ENCODE measurements at regions not wholly inside any gene's neighbourhood (a gene's known extent, or its start where the extent isn't known, plus 50 kb on each side); places are given as distances from the start of the nearest gene placed in this dataset.

DNA sequence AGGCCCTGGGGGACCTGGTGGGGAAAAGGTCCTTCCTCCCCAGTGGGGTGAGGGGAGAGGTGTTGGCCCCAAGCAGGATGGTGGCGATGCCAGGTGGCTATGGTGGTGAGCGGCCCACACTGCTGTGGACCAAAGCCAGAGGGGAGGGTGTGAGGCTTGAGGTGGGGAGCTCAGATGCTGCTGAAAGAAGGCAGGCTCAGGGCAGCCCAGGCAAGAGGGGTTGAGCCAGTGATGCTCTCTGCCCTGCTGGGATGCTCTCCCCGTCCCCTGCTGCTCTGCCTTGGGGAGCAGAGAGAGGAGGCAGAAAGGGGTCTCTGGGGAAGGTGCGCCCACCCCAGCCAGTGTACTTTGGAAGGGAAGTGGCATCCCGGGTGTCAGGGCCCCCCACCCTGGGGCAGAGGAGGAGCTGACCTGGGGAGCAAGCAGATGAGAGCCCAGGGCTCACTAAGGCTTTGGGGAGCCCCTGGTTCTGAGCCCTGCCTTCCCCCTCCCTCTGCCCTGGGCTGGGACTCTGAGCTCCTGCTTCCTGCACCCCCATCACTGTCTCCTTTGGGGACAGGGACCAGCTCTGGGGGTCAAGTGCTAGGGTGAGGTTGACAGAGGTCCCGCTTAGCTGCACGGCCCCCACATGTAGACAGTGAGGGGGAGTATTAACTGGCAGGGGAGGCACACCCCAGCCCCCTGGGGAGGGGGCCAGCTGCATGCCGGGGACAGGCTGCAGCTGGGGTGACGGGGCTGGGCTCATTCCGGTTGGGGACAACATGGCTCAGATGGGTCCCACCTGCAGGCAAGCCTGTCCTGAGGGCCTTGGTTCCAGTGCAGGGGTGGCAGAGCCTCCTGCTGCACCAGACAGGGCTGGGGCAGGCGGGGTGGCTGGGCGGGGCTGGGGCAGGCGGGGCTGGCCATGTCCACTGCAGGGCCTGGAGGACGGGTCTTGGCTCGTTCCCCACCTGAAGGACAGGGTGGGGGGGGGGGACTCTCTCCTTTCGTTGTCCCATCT is 124.4 kb downstream of the KIF26A start:
- intact Hi-C loops (cut with micrococcal nuclease) = no loop called here
- Histone ChIP-seq H3K9me3 (ENCODE audit: control insufficient read depth in 2 of 3, low read length in 3 of 3) (no peaks in the 10 kb centered on the region), H3K27ac (ENCODE audit: low read depth, low read length) (no peak overlapping the region), H3K36me3 (ENCODE audit: control insufficient read depth in 2 of 3, insufficient read depth in 3 of 3, low read length in 3 of 3) (no peaks in the 10 kb centered on the region), H3K27me3 (ENCODE audit: control insufficient read depth in 2 of 2, insufficient read depth in 2 of 2, low read length in 2 of 2) (no peaks in the 10 kb centered on the region), H3K4me1 (ENCODE audit: control insufficient read depth in 2 of 2, insufficient read depth in 2 of 2, low read length in 2 of 2) (peaks cover 0 to 3% of the 10 kb centered on the region in 2 donors), H3K4me3 (ENCODE audit: low read length) (no peak overlapping the region)
- peaks cover 0 to 10% (median 4%) of the 10 kb centered on the region in 5 donors for H3K36me3 Mint-ChIP-seq
- CTCF ChIA-PET = no interaction called here
- peaks cover 0 to 5% (median 0%) of the 10 kb centered on the region in 7 donors for H3K4me1 Mint-ChIP-seq
- ATAC-seq (peak; percentile 20), DNase-seq (peak in 1 of 9 donors; percentile 3)
- H3K4me3 Mint-ChIP-seq = no peak overlapping the region
- no peak overlapping the region for H3K27ac Mint-ChIP-seq
- peaks cover 8 to 28% (median 12%) of the 10 kb centered on the region in 5 donors for H3K27me3 Mint-ChIP-seq
- POLR2A ChIA-PET = no interaction called here
- peaks cover 0 to 32% (median 7%) of the 10 kb centered on the region in 11 donors for H3K9me3 Mint-ChIP-seq

DNA sequence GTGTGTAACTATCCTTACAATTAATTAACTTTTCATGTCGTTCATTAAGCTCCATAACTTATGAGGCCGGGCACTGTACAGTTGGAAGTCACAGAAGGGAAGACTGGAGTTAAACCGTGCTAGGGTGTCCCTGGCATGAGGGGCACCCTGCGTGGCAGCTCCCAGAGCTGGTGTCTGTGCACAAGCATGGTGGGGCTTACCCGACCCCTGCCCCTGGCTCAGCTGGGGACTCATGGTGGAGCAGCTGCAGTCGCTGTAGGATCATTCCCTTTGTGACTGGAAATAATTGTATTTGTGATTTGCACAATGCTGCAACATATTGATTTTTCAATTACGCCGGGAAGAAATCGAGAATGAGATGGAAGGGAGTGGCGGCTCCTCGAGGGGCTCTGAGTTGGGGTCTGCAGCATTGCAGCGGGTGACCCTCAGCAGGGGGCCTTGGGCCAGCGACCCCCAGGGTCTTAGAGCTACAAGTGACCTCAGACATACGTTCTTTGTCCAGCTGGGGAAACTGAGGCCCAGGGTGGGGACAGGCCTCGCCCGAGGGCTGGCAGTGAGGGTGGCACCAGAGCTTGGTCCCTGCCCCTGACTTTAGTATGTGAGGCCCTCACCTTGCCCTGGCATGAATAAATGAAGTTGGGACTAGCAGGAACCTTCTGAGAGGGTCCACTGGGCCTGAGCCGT is 125.4 kb downstream of the KIF26A start:
- DNase-seq (peak in 1 of 9 donors; percentile 3), ATAC-seq (no peak)
- Mint-ChIP-seq H3K27me3 (peaks cover 4 to 22% (median 6%) of the 10 kb centered on the region in 5 donors), H3K4me1 (peaks cover 0 to 10% (median 4%) of the 10 kb centered on the region in 7 donors), H3K36me3 (peaks cover 0 to 8% (median 4%) of the 10 kb centered on the region in 5 donors), H3K27ac (no peak overlapping the region), H3K4me3 (no peak overlapping the region), H3K9me3 (peaks cover 0 to 32% (median 7%) of the 10 kb centered on the region in 11 donors)
- Histone ChIP-seq H3K27ac (ENCODE audit: low read depth, low read length) (no peak overlapping the region), H3K4me3 (ENCODE audit: low read length) (no peak overlapping the region), H3K27me3 (ENCODE audit: control insufficient read depth in 2 of 2, insufficient read depth in 2 of 2, low read length in 2 of 2) (no peaks in the 10 kb centered on the region), H3K9me3 (ENCODE audit: control insufficient read depth in 2 of 3, low read length in 3 of 3) (no peaks in the 10 kb centered on the region), H3K4me1 (ENCODE audit: control insufficient read depth in 2 of 2, insufficient read depth in 2 of 2, low read length in 2 of 2) (peaks cover 0 to 5% of the 10 kb centered on the region in 2 donors), H3K36me3 (ENCODE audit: control insufficient read depth in 2 of 3, insufficient read depth in 3 of 3, low read length in 3 of 3) (no peaks in the 10 kb centered on the region)
- CTCF ChIA-PET = no interaction called here
- intact Hi-C loops (cut with micrococcal nuclease) = no loop called here
- POLR2A ChIA-PET = no interaction called here

DNA sequence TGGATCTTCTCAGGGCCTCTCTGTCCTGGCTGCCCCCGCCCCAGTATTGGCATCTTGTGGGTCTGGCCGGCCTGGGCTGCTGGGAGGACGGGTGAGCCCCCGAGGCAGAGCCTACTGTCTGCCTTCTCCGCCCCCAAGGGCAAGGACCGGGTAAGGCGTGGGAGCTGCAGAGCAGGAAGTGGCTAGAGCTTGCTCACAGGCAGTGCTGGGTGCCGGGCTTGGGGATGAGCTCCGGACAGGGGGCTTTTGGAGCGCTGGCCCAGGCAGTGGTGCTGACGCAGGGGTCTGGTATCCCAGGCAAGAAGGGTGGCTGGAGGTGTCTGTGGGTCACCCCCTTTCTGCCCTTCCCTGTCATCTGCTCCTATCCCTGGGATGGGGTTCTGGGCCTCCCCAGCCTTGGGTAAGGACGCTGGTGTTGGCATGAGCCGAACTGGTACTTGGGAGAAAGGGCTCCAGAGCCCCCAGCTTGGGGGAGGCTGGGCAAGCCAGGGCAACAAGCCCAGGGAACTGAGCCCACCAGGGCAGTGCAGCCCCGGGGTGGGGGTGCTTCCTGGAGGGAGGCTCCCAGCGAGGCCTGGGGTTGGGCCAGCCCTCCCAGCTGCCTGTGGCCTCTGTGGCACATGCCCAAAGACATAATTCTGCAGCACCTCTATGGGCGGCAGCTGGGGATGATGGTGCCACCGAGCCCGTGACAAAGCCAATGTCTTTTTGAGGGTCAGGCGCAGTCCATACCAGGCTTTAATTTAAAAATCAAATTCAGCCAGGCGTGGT is 126.3 kb downstream of the KIF26A start:
- Mint-ChIP-seq H3K36me3 (peaks cover 0 to 8% (median 4%) of the 10 kb centered on the region in 5 donors), H3K27me3 (peaks cover 0 to 15% (median 4%) of the 10 kb centered on the region in 5 donors), H3K4me1 (peaks cover 0 to 10% (median 4%) of the 10 kb centered on the region in 7 donors), H3K4me3 (no peak overlapping the region), H3K27ac (no peak overlapping the region), H3K9me3 (peaks cover 0 to 24% (median 7%) of the 10 kb centered on the region in 11 donors)
- DNase-seq (no peak), ATAC-seq (no peak)
- intact Hi-C loops (cut with micrococcal nuclease) = no loop called here
- H3K36me3 ChIP-seq (ENCODE audit: control insufficient read depth in 2 of 3, insufficient read depth in 3 of 3, low read length in 3 of 3) = no peaks in the 10 kb centered on the region
- H3K27me3 ChIP-seq (ENCODE audit: control insufficient read depth in 2 of 2, insufficient read depth in 2 of 2, low read length in 2 of 2) = no peaks in the 10 kb centered on the region
- ChIA-PET POLR2A (no interaction called here), CTCF (no interaction called here)
- H3K9me3 ChIP-seq (ENCODE audit: control insufficient read depth in 2 of 3, low read length in 3 of 3) = no peaks in the 10 kb centered on the region
- no peak overlapping the region for H3K27ac ChIP-seq (ENCODE audit: low read depth, low read length)
- peaks cover 0 to 5% of the 10 kb centered on the region in 2 donors for H3K4me1 ChIP-seq (ENCODE audit: control insufficient read depth in 2 of 2, insufficient read depth in 2 of 2, low read length in 2 of 2)
- no peak overlapping the region for H3K4me3 ChIP-seq (ENCODE audit: low read length)

GRCh38 chr14:104265918-104266630 is 127.7 kb downstream of the KIF26A start:
- H3K9me3 Mint-ChIP-seq = peaks cover 0 to 10% (median 3%) of the 10 kb centered on the region in 11 donors
- H3K9me3 ChIP-seq (ENCODE audit: control insufficient read depth in 2 of 3, low read length in 3 of 3) = no peaks in the 10 kb centered on the region
- peaks cover 0 to 10% (median 4%) of the 10 kb centered on the region in 7 donors for H3K4me1 Mint-ChIP-seq
- ATAC-seq = no peak
- no peak overlapping the region for H3K4me3 Mint-ChIP-seq
- H3K27me3 Mint-ChIP-seq = peaks cover 0 to 10% (median 0%) of the 10 kb centered on the region in 5 donors
- H3K27ac ChIP-seq (ENCODE audit: low read depth, low read length) = no peak overlapping the region
- intact Hi-C loops (cut with micrococcal nuclease) = no loop called here
- CTCF ChIA-PET = no interaction called here
- H3K36me3 ChIP-seq (ENCODE audit: control insufficient read depth in 2 of 3, insufficient read depth in 3 of 3, low read length in 3 of 3) = no peaks in the 10 kb centered on the region
- H3K4me1 ChIP-seq (ENCODE audit: control insufficient read depth in 2 of 2, insufficient read depth in 2 of 2, low read length in 2 of 2) = peaks cover 0 to 5% of the 10 kb centered on the region in 2 donors
- H3K4me3 ChIP-seq (ENCODE audit: low read length) = no peak overlapping the region
- H3K27me3 ChIP-seq (ENCODE audit: control insufficient read depth in 2 of 2, insufficient read depth in 2 of 2, low read length in 2 of 2) = no peaks in the 10 kb centered on the region
- no peaks in the 10 kb centered on the region for H3K36me3 Mint-ChIP-seq
- no peak for DNase-seq
- POLR2A ChIA-PET = no interaction called here
- H3K27ac Mint-ChIP-seq = no peak overlapping the region

GRCh38 chr14:104266631-104267575 is 128.5 kb downstream of the KIF26A start:
- intact Hi-C loops (cut with micrococcal nuclease) = no loop called here
- peaks cover 0 to 5% of the 10 kb centered on the region in 2 donors for H3K4me1 ChIP-seq (ENCODE audit: control insufficient read depth in 2 of 2, insufficient read depth in 2 of 2, low read length in 2 of 2)
- H3K9me3 ChIP-seq (ENCODE audit: control insufficient read depth in 2 of 3, low read length in 3 of 3) = no peaks in the 10 kb centered on the region
- H3K4me3 Mint-ChIP-seq = no peak overlapping the region
- peaks cover 0 to 6% (median 0%) of the 10 kb centered on the region in 5 donors for H3K27me3 Mint-ChIP-seq
- H3K9me3 Mint-ChIP-seq = peaks cover 0 to 3% (median 0%) of the 10 kb centered on the region in 11 donors
- no peaks in the 10 kb centered on the region for H3K36me3 Mint-ChIP-seq
- no peak for ATAC-seq
- H3K27me3 ChIP-seq (ENCODE audit: control insufficient read depth in 2 of 2, insufficient read depth in 2 of 2, low read length in 2 of 2) = no peaks in the 10 kb centered on the region
- no peaks in the 10 kb centered on the region for H3K36me3 ChIP-seq (ENCODE audit: control insufficient read depth in 2 of 3, insufficient read depth in 3 of 3, low read length in 3 of 3)
- H3K27ac Mint-ChIP-seq = peak overlapping the region in 1 of 9 donors; percentile 72
- H3K27ac ChIP-seq (ENCODE audit: low read depth, low read length) = no peak overlapping the region
- POLR2A ChIA-PET = no interaction called here
- peak in 1 of 9 donors; percentile 3 for DNase-seq
- peaks cover 0 to 10% (median 4%) of the 10 kb centered on the region in 7 donors for H3K4me1 Mint-ChIP-seq
- CTCF ChIA-PET = no interaction called here
- no peak overlapping the region for H3K4me3 ChIP-seq (ENCODE audit: low read length)

Measured in naive thymus-derived CD4-positive, alpha-beta T cell (primary cell).